Loucy (cell line): ENCODE measurements at regions not wholly inside any gene's neighbourhood (a gene's known extent, or its start where the extent isn't known, plus 50 kb on each side); places are given as distances from the start of the nearest gene placed in this dataset.

ENCODE experiments used
- H2AFZ ChIP-seq: fragments of 200-600 bp; sonication (generic); 2 replicates; pipeline ENCODE4 v1.6.0; 2016; ENCODE audit warnings: antibody characterized with exemption, mild to moderate bottlenecking, low read length, moderate library complexity
- H3F3A ChIP-seq: fragments of 200-600 bp; 2 replicates; pipeline ENCODE4 v1.6.0; 2016; ENCODE audit warnings: antibody characterized with exemption, low read depth, mild to moderate bottlenecking
- H3K27me3 ChIP-seq: fragments of 200-600 bp; sonication (generic); 2 replicates; pipeline ENCODE4 v1.6.1; 2014; ENCODE audit warnings: low read length, mild to moderate bottlenecking; ENCODE audit not compliant: insufficient read depth, poor library complexity, severe bottlenecking
- H3K36me3 ChIP-seq: fragments of 200-600 bp; sonication (generic); 2 replicates; pipeline ENCODE4 v1.6.1; 2016; ENCODE audit warnings: low read length; ENCODE audit not compliant: insufficient read depth
- H3K4me1 ChIP-seq: fragments of 200-600 bp; sonication (generic); 2 replicates; pipeline ENCODE4 v1.5.1; 2014; ENCODE audit warnings: low read length, mild to moderate bottlenecking; ENCODE audit not compliant: insufficient read depth, poor library complexity, severe bottlenecking
- H3K4me2 ChIP-seq: fragments of 200-600 bp; sonication (generic); 2 replicates; pipeline ENCODE4 v1.6.0; 2014; ENCODE audit warnings: antibody characterized with exemption, low read length, low read depth, mild to moderate bottlenecking; ENCODE audit not compliant: poor library complexity, severe bottlenecking
- H3K4me3 ChIP-seq: fragments of 200-600 bp; sonication (generic); 2 replicates; pipeline ENCODE4 v1.5.1; 2014; ENCODE audit warnings: low read length, mild to moderate bottlenecking, mixed read lengths; ENCODE audit not compliant: poor library complexity, severe bottlenecking
- H3K79me2 ChIP-seq: fragments of 200-600 bp; sonication (generic); 2 replicates; pipeline ENCODE4 v1.6.1; 2014; ENCODE audit warnings: low read length; ENCODE audit not compliant: insufficient read depth
- H3K9ac ChIP-seq: fragments of 200-600 bp; sonication (generic); 2 replicates; pipeline ENCODE4 v1.6.0; 2014; ENCODE audit warnings: mild to moderate bottlenecking, low read depth, low read length, moderate library complexity; ENCODE audit not compliant: poor library complexity, severe bottlenecking
- H3K9me2 ChIP-seq: fragments of 200-600 bp; sonication (generic); replicated peaks from 2 replicates; pipeline ENCODE4 v1.6.1; 2016; ENCODE audit warnings: low read depth, low read length, mixed read lengths
- H3K9me3 ChIP-seq: fragments of 200-600 bp; sonication (generic); 2 replicates; pipeline ENCODE4 v1.6.1; 2014; ENCODE audit warnings: mild to moderate bottlenecking, antibody characterized with exemption, low read length, low read depth; ENCODE audit not compliant: insufficient read depth
- H4K20me1 ChIP-seq: fragments of 200-600 bp; sonication (generic); 2 replicates; pipeline ENCODE4 v1.6.0; 2014; ENCODE audit warnings: antibody characterized with exemption, low read length, mild to moderate bottlenecking; ENCODE audit not compliant: insufficient read depth, poor library complexity, severe bottlenecking
- CTCF ChIP-seq: fragments of 200-600 bp; sonication (generic); conservative IDR thresholded peaks from 2 replicates; pipeline ENCODE4 v1.5.1; 2014; ENCODE audit warnings: mild to moderate bottlenecking, antibody characterized with exemption, low read length
- EZH2phosphoT487 ChIP-seq: fragments of 200-600 bp; IDR thresholded peaks from 2 replicates; pipeline ENCODE4 v1.6.1; 2018; ENCODE audit warnings: antibody characterized with exemption, mild to moderate bottlenecking, moderate library complexity, borderline replicate concordance

- no peak overlapping the region for H2AFZ ChIP-seq
Observed at GRCh38 chr16:8062677-8063076, 527.6 kb downstream of the TMEM114 start.

GRCh38 chr16:8055761-8056160 lies 534.5 kb downstream of the TMEM114 start:
- Histone ChIP-seq H3K9ac (no peak overlapping the region), H3K4me1 (no peaks in the 10 kb centered on the region), H3K4me2 (no peak overlapping the region), H3F3A (no peaks in the 10 kb centered on the region), H3K27me3 (no peaks in the 10 kb centered on the region), H3K9me2 (no peaks in the 10 kb centered on the region), H2AFZ (no peak overlapping the region), H3K79me2 (no peaks in the 10 kb centered on the region), H4K20me1 (no peaks in the 10 kb centered on the region), H3K36me3 (no peaks in the 10 kb centered on the region), H3K9me3 (no peaks in the 10 kb centered on the region), H3K4me3 (no peak overlapping the region)
- no peak for TF ChIP-seq CTCF
- no peak for TF ChIP-seq EZH2phosphoT487

More at GRCh38 chr16:8062677-8063076, 527.6 kb downstream of the TMEM114 start:
- Histone ChIP-seq H3K4me3 (no peak overlapping the region), H3K4me1 (no peaks in the 10 kb centered on the region), H4K20me1 (no peaks in the 10 kb centered on the region), H3F3A (no peaks in the 10 kb centered on the region), H3K4me2 (no peak overlapping the region), H3K9me2 (no peaks in the 10 kb centered on the region), H3K36me3 (no peaks in the 10 kb centered on the region), H3K79me2 (no peaks in the 10 kb centered on the region), H3K9ac (no peak overlapping the region), H3K27me3 (no peaks in the 10 kb centered on the region), H3K9me3 (no peaks in the 10 kb centered on the region)
- no peak for TF ChIP-seq CTCF

DNA sequence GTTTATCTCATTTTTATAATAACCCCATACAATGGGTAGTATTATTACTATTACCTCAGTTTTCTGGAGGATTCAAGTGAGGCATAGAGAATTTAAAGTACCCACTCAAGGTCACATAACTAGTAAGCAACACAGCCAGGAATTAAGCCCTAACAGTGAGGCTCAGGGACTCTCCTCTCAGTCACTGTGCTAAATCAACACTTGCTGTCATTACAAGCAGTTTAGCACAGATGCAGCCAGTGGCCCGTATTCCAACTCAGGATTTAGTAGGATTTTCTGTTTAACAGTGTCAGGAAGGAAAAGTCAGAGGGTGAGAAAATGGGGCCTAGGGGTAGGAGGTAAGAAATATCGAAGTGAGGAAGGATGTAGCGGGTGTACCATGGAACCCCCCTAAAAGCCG lies 536.9 kb downstream of the TMEM114 start:
- no peaks in the 10 kb centered on the region for H3K9me3 ChIP-seq
- H4K20me1 ChIP-seq: no peaks in the 10 kb centered on the region
- H3K79me2 ChIP-seq: no peaks in the 10 kb centered on the region
- no peak overlapping the region for H3K9ac ChIP-seq
- no peaks in the 10 kb centered on the region for H3K36me3 ChIP-seq
- no peak overlapping the region for H3K4me2 ChIP-seq
- no peaks in the 10 kb centered on the region for H3F3A ChIP-seq
- no peaks in the 10 kb centered on the region for H3K9me2 ChIP-seq
- H3K4me1 ChIP-seq: no peaks in the 10 kb centered on the region
- H3K27me3 ChIP-seq: no peaks in the 10 kb centered on the region
- no peak for TF ChIP-seq CTCF
- no peak for TF ChIP-seq EZH2phosphoT487
- no peak overlapping the region for H2AFZ ChIP-seq
- H3K4me3 ChIP-seq: no peak overlapping the region
